Glomerular endothelial cell (primary cell): ENCODE measurements at regions not wholly inside any gene's neighbourhood (a gene's known extent, or its start where the extent isn't known, plus 50 kb on each side); places are given as distances from the start of the nearest gene placed in this dataset.

Experiments
- DNase-seq: peaks from one replicate; pipeline ENCODE4 v3.0.0-alpha.2; 2011; ENCODE audit warnings: low read depth, low spot score; ENCODE audit errors: extremely low read depth

GRCh38 chr9:82295181-82295580 is 306.6 kb downstream of the SPATA31D1 start:
- DNase-seq: no peak

DNA sequence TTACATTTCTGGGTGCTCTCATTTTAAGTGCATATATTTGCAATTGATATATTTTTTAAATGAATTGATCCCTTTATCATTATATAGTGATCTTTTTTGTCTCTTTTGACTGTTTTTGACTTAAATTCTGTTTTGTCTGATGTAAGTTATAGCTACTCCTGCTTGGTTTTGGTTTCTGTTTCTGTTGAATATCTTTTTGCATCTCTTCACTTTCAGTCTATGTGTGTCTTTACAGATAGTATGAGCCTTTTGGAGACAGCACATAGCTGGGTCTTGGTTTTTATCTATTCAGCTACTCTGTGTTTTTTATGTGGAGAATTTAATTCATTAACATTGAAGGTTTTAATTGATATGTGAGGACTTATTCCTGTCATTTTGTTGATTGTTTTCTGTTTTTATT is 311.3 kb downstream of the SPATA31D1 start:
- DNase-seq: no peak

DNA sequence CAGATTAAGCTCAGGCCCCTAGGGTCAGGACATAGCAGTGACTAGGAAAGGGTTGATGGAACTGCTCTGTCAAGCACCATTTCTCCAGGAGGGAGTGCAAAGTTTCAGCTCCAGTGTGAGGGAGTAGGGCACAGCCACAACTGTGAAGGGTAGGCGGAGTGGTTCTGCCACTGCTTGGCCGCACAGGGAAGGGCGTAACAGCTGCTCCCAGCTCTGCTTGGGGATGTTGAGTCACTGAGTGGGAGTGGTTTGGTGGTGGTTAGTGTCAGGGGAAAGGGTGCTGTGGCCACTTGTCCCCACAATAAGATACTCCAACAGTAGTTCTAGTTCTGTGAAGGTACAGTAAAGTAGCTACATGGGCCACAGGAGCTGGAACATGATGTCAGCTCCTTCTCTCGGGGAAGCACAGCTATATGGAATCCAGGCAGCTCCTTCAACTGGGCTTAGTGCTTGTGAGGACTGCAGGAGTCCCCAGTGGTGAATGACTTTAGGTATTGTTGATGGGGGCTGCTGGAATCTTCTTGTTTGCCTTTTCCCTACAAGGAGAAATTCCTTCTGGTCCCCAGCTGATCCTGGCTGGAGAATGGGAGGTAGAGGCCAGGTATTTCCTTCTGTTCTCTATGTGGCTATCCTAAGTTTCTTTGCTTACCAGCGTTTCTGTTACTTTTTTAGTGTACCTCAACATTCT is 314.5 kb downstream of the SPATA31D1 start:
- DNase-seq: no peak

DNA sequence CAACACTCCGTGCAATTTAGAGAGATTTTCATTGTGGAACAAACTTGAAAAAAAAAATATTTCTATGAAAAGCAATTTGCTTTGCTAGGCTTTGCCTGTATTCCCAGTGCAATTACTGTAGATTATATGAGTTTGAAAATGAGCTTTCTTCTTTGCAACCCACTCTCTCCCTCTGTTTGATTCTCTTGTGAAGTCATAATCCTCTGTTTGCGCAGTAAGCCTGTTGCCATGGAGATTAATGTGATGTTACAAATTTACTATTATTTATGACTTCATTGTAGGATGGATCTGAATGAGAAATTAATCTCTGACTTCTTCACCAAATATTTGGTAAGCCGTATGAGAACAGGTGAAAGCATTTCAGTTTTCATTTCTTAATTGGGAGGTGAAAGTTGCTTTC is 320.3 kb downstream of the SPATA31D1 start:
- no peak for DNase-seq

- DNase-seq: no peak
These were observed 325.1 kb downstream of the SPATA31D1 start for GRCh38 chr9:82313697-82314096.

- DNase-seq: no peak
These were observed 332.0 kb downstream of the SPATA31D1 start for GRCh38 chr9:82320566-82320965.

DNA sequence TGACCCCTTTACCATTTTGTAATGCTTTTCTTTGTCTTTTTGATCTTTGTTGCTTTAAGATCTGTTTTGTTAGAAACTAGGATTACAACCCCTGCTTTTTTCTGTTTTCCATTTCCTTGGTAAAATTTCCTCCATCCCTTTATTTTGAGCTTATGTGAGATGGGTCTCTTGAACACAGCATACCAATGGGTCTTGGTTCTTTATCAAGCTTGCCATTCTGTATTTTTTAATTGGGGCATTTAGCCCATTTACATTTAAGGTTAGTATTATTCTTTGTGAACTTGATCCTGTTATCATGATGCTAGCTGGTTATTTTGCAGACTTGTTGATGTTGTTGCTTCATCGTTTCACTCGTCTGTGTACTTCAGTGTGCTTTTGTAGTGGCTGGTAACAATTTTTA is 337.3 kb downstream of the SPATA31D1 start:
- DNase-seq: no peak

GRCh38 chr9:82327641-82328040 is 339.1 kb downstream of the SPATA31D1 start:
- DNase-seq: no peak

DNA sequence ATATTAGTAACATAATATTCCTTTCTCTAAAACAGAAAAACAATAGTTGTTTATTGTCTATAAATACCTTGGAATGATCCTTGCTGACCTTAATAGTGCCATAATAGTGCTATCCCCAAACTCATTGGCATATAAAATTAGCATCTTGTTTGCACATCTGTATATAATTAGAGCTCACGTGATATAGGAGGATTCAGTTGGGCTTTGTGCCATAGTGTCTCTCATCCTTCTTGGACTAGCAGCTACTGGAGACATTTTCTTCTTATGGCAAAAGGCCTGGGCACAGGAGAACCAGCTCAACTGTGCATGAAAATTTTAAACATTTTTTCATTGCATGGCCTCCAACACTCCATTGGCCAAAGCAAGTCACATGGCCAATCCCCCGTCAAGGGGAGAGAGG is 342.5 kb downstream of the SPATA31D1 start:
- DNase-seq: no peak

- no peak for DNase-seq
These were observed 343.6 kb downstream of the SPATA31D1 start for GRCh38 chr9:82332018-82332773.

- DNase-seq: no peak
These were observed 344.2 kb downstream of the SPATA31D1 start for GRCh38 chr9:82332774-82333152.

- no peak for DNase-seq
These were observed 345.1 kb downstream of the SPATA31D1 start for GRCh38 chr9:82333671-82334070.

DNA sequence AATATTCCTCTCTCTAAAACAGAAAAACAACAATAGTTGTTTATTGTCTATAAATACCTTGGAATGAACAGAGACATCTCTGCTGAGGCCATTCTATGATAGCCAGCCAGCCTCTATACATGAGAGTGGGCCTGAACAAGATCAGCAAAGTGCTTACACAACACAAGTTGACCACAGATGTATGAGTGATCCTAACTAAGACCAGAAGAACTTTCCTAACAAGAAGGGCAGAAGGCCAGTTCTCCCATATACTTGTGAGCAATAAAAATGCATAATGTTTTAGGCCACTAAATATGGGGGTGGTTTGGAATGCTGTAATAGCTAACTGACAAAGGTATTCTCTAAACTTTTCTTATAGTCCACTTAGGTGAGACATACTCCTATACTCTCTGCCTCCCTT is 345.7 kb downstream of the SPATA31D1 start:
- no peak for DNase-seq

GRCh38 chr9:82337351-82337750 is 348.8 kb downstream of the SPATA31D1 start:
- DNase-seq: no peak

GRCh38 chr9:82342046-82342445 is 353.5 kb downstream of the SPATA31D1 start:
- DNase-seq: no peak

DNA sequence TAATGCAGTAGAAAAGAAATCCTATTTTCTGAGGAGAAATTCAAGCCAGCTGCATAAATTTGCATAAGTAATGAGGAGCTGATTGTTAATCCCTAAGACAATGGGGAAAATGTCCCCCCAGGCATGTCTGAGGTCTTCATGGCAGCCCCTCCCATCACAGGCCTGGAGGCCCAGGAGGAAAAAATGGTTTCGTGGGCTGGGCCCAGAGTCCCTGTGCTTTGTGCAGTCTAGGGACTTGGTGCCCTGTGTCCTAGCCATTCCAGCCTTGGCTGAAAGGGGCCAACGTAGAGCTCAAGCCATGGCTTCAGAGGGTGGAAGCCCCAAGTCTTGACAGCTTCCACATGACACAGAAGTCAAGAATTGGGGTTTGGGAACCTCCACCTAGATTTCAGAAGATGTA is 357.5 kb downstream of the SPATA31D1 start:
- no peak for DNase-seq

DNA sequence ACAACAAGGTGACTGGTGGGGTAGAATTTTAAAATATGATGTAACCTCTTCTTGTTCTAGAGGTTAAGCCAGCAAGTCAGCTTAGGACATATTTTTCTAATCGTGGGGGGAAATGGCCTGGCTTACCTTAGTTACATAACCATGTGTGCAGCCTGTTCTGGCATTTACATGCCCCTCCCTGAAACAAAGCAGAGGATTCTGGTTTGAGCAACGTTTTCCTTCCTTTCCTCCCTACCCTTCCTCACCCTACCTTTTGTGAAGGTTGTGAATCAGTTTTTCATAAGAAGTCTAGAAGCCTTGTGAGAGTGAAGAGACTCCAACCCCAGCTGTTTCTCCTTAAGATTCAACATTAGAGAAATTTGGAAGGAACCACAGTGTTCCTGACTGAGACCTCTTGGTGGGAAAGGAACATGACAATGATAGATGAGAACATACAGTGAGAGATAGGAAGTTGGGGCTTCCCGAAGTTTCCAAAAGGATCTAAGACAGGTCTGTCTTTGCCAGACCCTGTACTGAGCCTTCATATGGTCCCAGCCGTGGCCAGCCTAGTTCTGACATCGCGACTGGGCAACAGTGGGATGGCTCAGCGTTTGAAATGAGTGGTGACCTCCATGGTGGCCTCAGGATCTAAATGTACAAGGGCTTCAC is 365.2 kb downstream of the SPATA31D1 start:
- DNase-seq: no peak

- no peak for DNase-seq
These were observed 365.7 kb downstream of the SPATA31D1 start for GRCh38 chr9:82354279-82354659.

DNA sequence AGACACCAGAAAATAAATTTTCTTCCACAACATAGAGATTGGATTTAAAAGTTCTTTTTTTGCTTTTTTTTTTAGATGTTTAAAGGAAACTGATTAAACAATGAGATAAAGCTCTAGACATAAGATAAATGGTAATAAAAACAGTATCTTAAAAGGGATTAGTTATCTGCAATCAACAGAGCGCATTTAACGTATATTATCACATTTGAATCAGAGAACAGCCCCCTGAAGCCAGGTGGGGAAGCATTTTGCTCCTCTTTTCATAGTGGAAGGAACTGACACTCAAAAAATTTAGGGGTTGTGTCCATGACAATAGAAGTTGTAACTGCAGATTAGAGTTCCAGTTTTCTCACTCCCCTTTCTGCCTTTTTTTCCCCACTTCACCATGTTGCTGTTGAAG is 367.6 kb downstream of the SPATA31D1 start:
- no peak for DNase-seq

GRCh38 chr9:82356871-82357270 is 368.3 kb downstream of the SPATA31D1 start:
- no peak for DNase-seq

DNA sequence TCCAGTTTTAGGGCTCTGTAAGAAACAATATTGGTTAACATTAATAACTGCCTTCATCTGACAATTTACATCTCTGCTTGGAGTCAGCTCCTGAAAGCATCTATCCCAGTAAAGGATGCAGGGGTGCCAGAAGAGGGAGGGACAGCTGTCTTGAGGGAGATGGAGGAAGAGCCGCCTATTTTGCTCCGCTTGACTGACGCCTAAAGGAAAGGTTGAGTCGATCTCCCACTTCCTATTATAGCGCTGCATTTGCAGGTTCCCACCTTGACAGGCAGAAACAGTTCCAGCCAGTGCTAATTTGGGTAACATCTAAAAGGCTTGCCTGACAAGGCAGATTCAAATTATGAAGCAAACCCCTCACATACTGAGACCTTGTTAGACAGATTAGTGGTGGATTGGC is 374.6 kb downstream of the SPATA31D1 start:
- no peak for DNase-seq

GRCh38 chr9:82363682-82364081 is 375.1 kb downstream of the SPATA31D1 start:
- no peak for DNase-seq
